OCI-LY1 (cell line): ENCODE measurements at regions not wholly inside any gene's neighbourhood (a gene's known extent, or its start where the extent isn't known, plus 50 kb on each side); places are given as distances from the start of the nearest gene placed in this dataset.

ENCODE experiments used
- H2AFZ ChIP-seq: fragments of 200-600 bp; sonication (generic), shearing (Covaris generic); 2 replicates; pipeline ENCODE4 v1.6.0; 2014; ENCODE audit warnings: antibody characterized with exemption, mild to moderate bottlenecking, low read length
- H3F3A ChIP-seq: fragments of 200-600 bp; sonication (generic), shearing (Covaris generic); 2 replicates; pipeline ENCODE4 v1.6.0; 2014; ENCODE audit warnings: mild to moderate bottlenecking, antibody characterized with exemption, low read length, moderate library complexity; ENCODE audit not compliant: insufficient read depth
- H3K27ac ChIP-seq: fragments of 200-600 bp; sonication (generic); 2 replicates; pipeline ENCODE4 v1.5.1; 2014; ENCODE audit warnings: low read length, mixed run types, mild to moderate bottlenecking, low read depth; ENCODE audit not compliant: poor library complexity, severe bottlenecking
- H3K27me3 ChIP-seq: fragments of 200-600 bp; sonication (generic); 2 replicates; pipeline ENCODE4 v1.6.0; 2014; ENCODE audit warnings: antibody characterized with exemption, mild to moderate bottlenecking, low read length, moderate library complexity; ENCODE audit not compliant: insufficient read depth
- H3K36me3 ChIP-seq: fragments of 200-600 bp; sonication (generic); 2 replicates; pipeline ENCODE4 v1.6.1; 2014; ENCODE audit warnings: mild to moderate bottlenecking, antibody characterized with exemption, low read length, moderate library complexity, mixed read lengths; ENCODE audit not compliant: insufficient read depth
- H3K4me1 ChIP-seq: fragments of 200-600 bp; sonication (generic); 2 replicates; pipeline ENCODE4 v1.5.1; 2014; ENCODE audit warnings: mild to moderate bottlenecking, low read length, moderate library complexity; ENCODE audit not compliant: insufficient read depth, severe bottlenecking
- H3K4me2 ChIP-seq: fragments of 200-600 bp; sonication (generic), shearing (Covaris generic); 2 replicates; pipeline ENCODE4 v1.6.1; 2014; ENCODE audit warnings: low read length
- H3K4me3 ChIP-seq: fragments of 200-600 bp; sonication (generic); 2 replicates; pipeline ENCODE4 v1.5.1; 2014; ENCODE audit warnings: low read length, low read depth, mild to moderate bottlenecking, mixed read lengths; ENCODE audit not compliant: poor library complexity, severe bottlenecking
- H3K79me2 ChIP-seq: fragments of 200-600 bp; shearing (Covaris generic); 2 replicates; pipeline ENCODE4 v1.6.1; 2016; ENCODE audit warnings: mixed run types, low read length, mixed read lengths; ENCODE audit not compliant: insufficient read depth
- H3K9ac ChIP-seq: fragments of 200-600 bp; sonication (generic), shearing (Covaris generic); 2 replicates; pipeline ENCODE4 v1.6.1; 2014; ENCODE audit warnings: mild to moderate bottlenecking, low read length, mixed read lengths
- H3K9me2 ChIP-seq: fragments of 200-600 bp; sonication (generic), shearing (Covaris generic); 2 replicates; pipeline ENCODE4 v1.6.1; 2014; ENCODE audit warnings: low read depth, mild to moderate bottlenecking, low read length, mixed read lengths
- H3K9me3 ChIP-seq: fragments of 200-600 bp; shearing (Covaris generic); 2 replicates; pipeline ENCODE4 v1.6.1; 2014; ENCODE audit warnings: low read length, mixed read lengths
- H4K20me1 ChIP-seq: fragments of 200-600 bp; sonication (generic), shearing (Covaris generic); 2 replicates; pipeline ENCODE4 v1.6.0; 2016; ENCODE audit warnings: mild to moderate bottlenecking, low read length; ENCODE audit not compliant: insufficient read depth
- CTCF ChIP-seq: fragments of 200-600 bp; sonication (generic), shearing (Covaris generic); IDR thresholded peaks from 2 replicates; pipeline ENCODE4 v1.5.1; 2017; ENCODE audit warnings: mild to moderate bottlenecking, antibody characterized with exemption, low read length, moderate library complexity, mixed read lengths
- EZH2 ChIP-seq: fragments of 200-600 bp; sonication (generic), shearing (Covaris generic); IDR thresholded peaks from 2 replicates; pipeline ENCODE4 v1.8.0; 2017; ENCODE audit warnings: borderline replicate concordance, mixed run types, mild to moderate bottlenecking, antibody characterized with exemption, low read length, moderate library complexity, mixed read lengths

DNA sequence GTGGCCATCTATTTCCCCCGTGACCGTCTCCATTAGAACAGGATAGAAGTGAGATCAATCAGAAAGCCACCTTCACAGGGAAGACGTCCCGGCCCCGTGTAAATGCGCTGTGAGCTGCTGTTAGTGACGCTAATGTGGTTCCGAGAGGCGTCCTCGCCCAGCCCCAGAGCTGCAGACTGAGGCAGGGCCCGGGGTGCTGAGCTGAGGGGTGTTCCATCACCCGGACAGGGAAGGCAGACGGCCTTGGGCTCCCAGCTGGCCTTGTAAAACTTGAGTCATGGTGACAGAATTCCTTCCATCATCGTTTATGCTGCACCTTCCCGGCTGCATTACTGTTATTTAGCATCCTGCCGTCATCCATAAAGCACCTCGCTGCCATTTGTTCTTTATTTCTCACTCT lies 195.3 kb upstream of the CTBP2 start:
- H3K4me2 ChIP-seq: no peak overlapping the region
- H3K27ac ChIP-seq: no peak overlapping the region
- no peaks in the 10 kb centered on the region for H4K20me1 ChIP-seq
- H3F3A ChIP-seq: no peaks in the 10 kb centered on the region
- no peaks in the 10 kb centered on the region for H3K79me2 ChIP-seq
- no peaks in the 10 kb centered on the region for H3K9me3 ChIP-seq
- no peaks in the 10 kb centered on the region for H3K9me2 ChIP-seq
- H3K36me3 ChIP-seq: no peaks in the 10 kb centered on the region
- H3K4me3 ChIP-seq: no peak overlapping the region
- no peaks in the 10 kb centered on the region for H3K4me1 ChIP-seq
- TF ChIP-seq CTCF: no peak
- TF ChIP-seq EZH2: no peak
- H3K9ac ChIP-seq: no peak overlapping the region
- no peak overlapping the region for H2AFZ ChIP-seq
- no peaks in the 10 kb centered on the region for H3K27me3 ChIP-seq

DNA sequence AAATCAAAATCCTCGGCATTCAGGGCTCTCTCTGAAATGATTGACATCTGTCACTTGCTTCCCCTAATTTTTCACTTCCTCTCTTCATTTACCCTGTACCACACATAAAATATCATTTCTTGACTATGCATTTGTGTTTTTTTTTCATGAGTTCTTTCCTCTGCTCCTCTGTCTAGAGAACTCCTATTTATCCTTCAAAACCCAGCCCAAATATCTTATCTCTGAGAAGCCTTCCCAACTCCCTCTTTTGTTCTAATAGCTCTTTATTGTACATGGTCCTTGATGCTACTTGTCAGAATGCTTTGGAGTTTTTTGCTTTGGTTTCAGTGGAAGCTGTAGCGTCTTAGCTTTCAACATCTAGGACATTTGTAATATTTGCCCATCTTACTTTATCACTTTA lies 190.2 kb upstream of the CTBP2 start:
- TF ChIP-seq EZH2 (no peak), CTCF (no peak)
- Histone ChIP-seq H3K27ac (no peak overlapping the region), H4K20me1 (no peaks in the 10 kb centered on the region), H3K4me1 (no peaks in the 10 kb centered on the region), H3K9me2 (no peaks in the 10 kb centered on the region), H3K27me3 (no peaks in the 10 kb centered on the region), H3F3A (no peaks in the 10 kb centered on the region), H3K4me3 (no peak overlapping the region), H3K9ac (no peak overlapping the region), H3K36me3 (no peaks in the 10 kb centered on the region), H3K79me2 (no peaks in the 10 kb centered on the region), H3K9me3 (no peaks in the 10 kb centered on the region), H2AFZ (no peak overlapping the region), H3K4me2 (no peak overlapping the region)

- Histone ChIP-seq H3K4me2 (no peak overlapping the region), H3K79me2 (no peaks in the 10 kb centered on the region), H3K4me3 (no peak overlapping the region), H3K9me2 (no peaks in the 10 kb centered on the region), H3K9ac (no peak overlapping the region), H3K27me3 (no peaks in the 10 kb centered on the region), H2AFZ (no peak overlapping the region), H3K9me3 (no peaks in the 10 kb centered on the region), H3K4me1 (no peaks in the 10 kb centered on the region), H4K20me1 (no peaks in the 10 kb centered on the region), H3F3A (no peaks in the 10 kb centered on the region), H3K36me3 (no peaks in the 10 kb centered on the region), H3K27ac (no peak overlapping the region)
- no peak for TF ChIP-seq CTCF
- TF ChIP-seq EZH2: no peak
These were observed 188.2 kb upstream of the CTBP2 start for GRCh38 chr10:125348536-125348935.
